H1 (cell line): ENCODE measurements at regions not wholly inside any gene's neighbourhood (a gene's known extent, or its start where the extent isn't known, plus 50 kb on each side); places are given as distances from the start of the nearest gene placed in this dataset.

Experiments used
- CTCF ChIA-PET: fragments of 300-600 bp; sonication (Branson Sonifier 250); formaldehyde crosslinking; loops from one replicate; lab custom pipeline; 2021; ENCODE audit not compliant: partially characterized antibody; lab: Charles Lee
- POLR2A ChIA-PET: fragments of 300-600 bp; sonication (Branson Sonifier 250); formaldehyde crosslinking; loops from one replicate; lab custom pipeline; 2021; ENCODE audit warnings: inconsistent platforms; ENCODE audit not compliant: partially characterized antibody; lab: Charles Lee
- DNase-seq, 2 experiments: peaks; one replicate each; pipeline versions ENCODE4 v3.0.0 to v3.0.0-alpha.2; 2010 to 2022; ENCODE audit warnings: low spot score in 2 of 2, low read depth in 1 of 2, mixed read lengths in 1 of 2
- FAIRE-seq: peaks from 2 replicates; lab custom pipeline; 2011; peaks lifted over from hg19 to GRCh38; lab: Jason Lieb, UNC
- H2AFZ ChIP-seq: 2 replicates; pipeline ENCODE4 v1.8.1; 2012; ENCODE audit warnings: low read length, inconsistent platforms
- H2AK5ac ChIP-seq: 2 replicates; pipeline ENCODE4 v1.6.1; 2013; ENCODE audit warnings: low read depth, low read length
- H2BK120ac ChIP-seq: replicated peaks from 2 replicates; pipeline ENCODE3; 2013; ENCODE audit warnings: low read depth, low read length, inconsistent platforms
- H2BK12ac ChIP-seq: 2 replicates; pipeline ENCODE4 v1.6.1; 2013; ENCODE audit warnings: low read depth, low read length
- H2BK15ac ChIP-seq: 2 replicates; pipeline ENCODE4 v1.6.1; 2013; ENCODE audit warnings: low read length
- H2BK20ac ChIP-seq: 2 replicates; pipeline ENCODE4 v1.6.1; 2013; ENCODE audit warnings: low read length
- H2BK5ac ChIP-seq: 2 replicates; pipeline ENCODE4 v1.6.1; 2013; ENCODE audit warnings: low read depth, low read length
- H3K14ac ChIP-seq: 2 replicates; pipeline ENCODE4 v1.6.1; 2013; ENCODE audit warnings: inconsistent platforms; ENCODE audit not compliant: insufficient read length
- H3K18ac ChIP-seq: 2 replicates; pipeline ENCODE4 v1.6.1; 2013; ENCODE audit warnings: low read length; ENCODE audit errors: extremely low read depth
- H3K23ac ChIP-seq: 2 replicates; pipeline ENCODE4 v1.6.1; 2013; ENCODE audit warnings: inconsistent platforms; ENCODE audit not compliant: insufficient read length
- H3K23me2 ChIP-seq: 2 replicates; pipeline ENCODE4 v1.6.1; 2013; ENCODE audit warnings: low read depth, low read length
- H3K27ac ChIP-seq: 2 replicates; pipeline ENCODE4 v1.6.1; 2011; ENCODE audit warnings: low read depth, low read length, inconsistent platforms
- H3K27me3 ChIP-seq, 4 experiments: replicated peaks in 1 of 4; 1 replicate in 1 of 4; 2 replicates in 3 of 4; pipeline versions ENCODE4 v1.6.1 to v1.8.1; 2011 to 2013; ENCODE audit warnings: low read length in 3 of 4, mild to moderate bottlenecking in 3 of 4, inconsistent platforms in 2 of 4, mixed read lengths in 2 of 4, moderate library complexity in 1 of 4; ENCODE audit not compliant: control insufficient read depth in 3 of 4, insufficient read depth in 3 of 4; ENCODE audit errors: extremely low read depth in 1 of 4
- H3K36me3 ChIP-seq, 4 experiments: 2 replicates each; pipeline versions ENCODE4 v1.6.1 to v1.8.1; 2011 to 2013; ENCODE audit warnings: mild to moderate bottlenecking in 4 of 4, low read length in 3 of 4, moderate library complexity in 2 of 4, control low read depth in 1 of 4, inconsistent platforms in 1 of 4; ENCODE audit not compliant: insufficient read depth in 4 of 4, control insufficient read depth in 2 of 4
- H3K4ac ChIP-seq: replicated peaks from 2 replicates; pipeline ENCODE3; 2013; ENCODE audit warnings: low read length, low read depth, mixed read lengths, inconsistent platforms; ENCODE audit not compliant: insufficient read length
- H3K4me1 ChIP-seq, 4 experiments: replicated peaks in 1 of 4; 1 replicate in 1 of 4; 2 replicates in 3 of 4; pipeline versions ENCODE4 v1.6.1 to v1.8.1; 2011 to 2013; ENCODE audit warnings: low read length in 3 of 4, inconsistent platforms in 2 of 4, mixed read lengths in 1 of 4; ENCODE audit not compliant: insufficient read depth in 4 of 4, control insufficient read depth in 3 of 4
- H3K4me2 ChIP-seq, 2 experiments: 2 replicates each; pipeline versions ENCODE4 v1.6.1 to v1.8.1; 2011 to 2013; ENCODE audit warnings: low read depth in 2 of 2, low read length in 2 of 2, control low read depth in 1 of 2, inconsistent platforms in 1 of 2, mild to moderate bottlenecking in 1 of 2; ENCODE audit not compliant: insufficient read depth in 1 of 2
- H3K4me3 ChIP-seq, 4 experiments: fragments of 200-600, 300-600 bp in 1 of 4; sonication (generic), shearing (Covaris generic), sonication (Bioruptor Twin) in 1 of 4; 2 replicates each; pipeline versions ENCODE4 v1.5.1 to v1.8.1; 2011 to 2016; ENCODE audit warnings: low read length in 4 of 4, low read depth in 3 of 4, control low read depth in 2 of 4, inconsistent platforms in 2 of 4, mild to moderate bottlenecking in 2 of 4, mixed read lengths in 1 of 4, moderate library complexity in 1 of 4; ENCODE audit not compliant: insufficient read depth in 2 of 4; ENCODE audit errors: extremely low read depth in 1 of 4
- H3K56ac ChIP-seq: replicated peaks from 2 replicates; pipeline ENCODE3; 2013; ENCODE audit warnings: low read depth, mild to moderate bottlenecking, mixed read lengths, low read length, inconsistent platforms; ENCODE audit not compliant: insufficient read length
- H3K79me1 ChIP-seq: 2 replicates; pipeline ENCODE4 v1.6.1; 2013; ENCODE audit warnings: low read depth, low read length, control low read depth
- H3K79me2 ChIP-seq, 2 experiments: 2 replicates each; pipeline versions ENCODE4 v1.6.1 to v1.8.1; 2012 to 2013; ENCODE audit warnings: low read length in 2 of 2, mild to moderate bottlenecking in 2 of 2, inconsistent platforms in 1 of 2; ENCODE audit not compliant: insufficient read depth in 2 of 2, control insufficient read depth in 1 of 2
- H3K9ac ChIP-seq, 4 experiments: replicated peaks in 1 of 4; 1 replicate in 1 of 4; 2 replicates in 3 of 4; pipeline versions ENCODE4 v1.6.1 to v1.8.1; 2011 to 2013; ENCODE audit warnings: low read depth in 3 of 4, low read length in 3 of 4, control low read depth in 2 of 4, mild to moderate bottlenecking in 2 of 4, moderate library complexity in 2 of 4, inconsistent platforms in 1 of 4; ENCODE audit errors: extremely low read depth in 1 of 4
- H3K9me3 ChIP-seq, 2 experiments: 2 replicates each; pipeline versions ENCODE4 v1.6.1 to v1.8.1; 2012 to 2013; ENCODE audit warnings: mild to moderate bottlenecking in 2 of 2, moderate library complexity in 2 of 2, control low read depth in 1 of 2, inconsistent platforms in 1 of 2, low read depth in 1 of 2, low read length in 1 of 2, mixed read lengths in 1 of 2; ENCODE audit not compliant: insufficient read depth in 2 of 2
- H4K20me1 ChIP-seq, 2 experiments: replicated peaks in 1 of 2; 2 replicates each; pipeline versions ENCODE3 to v1.8.1; 2011 to 2013; ENCODE audit warnings: inconsistent platforms in 2 of 2, low read length in 2 of 2, mild to moderate bottlenecking in 1 of 2; ENCODE audit not compliant: insufficient read depth in 2 of 2, control insufficient read depth in 1 of 2
- H4K5ac ChIP-seq: 2 replicates; pipeline ENCODE4 v1.6.1; 2013; ENCODE audit warnings: low read length, low read depth, mixed read lengths, inconsistent platforms; ENCODE audit not compliant: insufficient read length
- H4K8ac ChIP-seq: 2 replicates; pipeline ENCODE4 v1.8.0; 2013; ENCODE audit warnings: mild to moderate bottlenecking, moderate library complexity, low read length, inconsistent platforms; ENCODE audit not compliant: insufficient read depth; ENCODE audit errors: extremely low read depth
- H4K91ac ChIP-seq: replicated peaks from 2 replicates; pipeline ENCODE3; 2013; ENCODE audit warnings: low read length, mixed read lengths, inconsistent platforms; ENCODE audit not compliant: insufficient read length
- CHD1 ChIP-seq: IDR thresholded peaks from 2 replicates; pipeline ENCODE4 v1.6.1; 2012; ENCODE audit warnings: low read depth, low read length, improper control_type of control experiment
- CTBP2 ChIP-seq: IDR thresholded peaks from 2 replicates; pipeline ENCODE4 v1.7.0; 2011; ENCODE audit warnings: borderline replicate concordance, mild to moderate bottlenecking, moderate library complexity, mixed read lengths, low read length; ENCODE audit not compliant: insufficient read depth, insufficient read length
- CTCF ChIP-seq, 3 experiments: IDR thresholded peaks; 1 replicate in 2 of 3; 2 replicates in 1 of 3; pipeline versions ENCODE4 v1.5.1 to v1.6.1; 2011; ENCODE audit warnings: low read length in 3 of 3, mild to moderate bottlenecking in 3 of 3, inconsistent platforms in 2 of 3, low read depth in 1 of 3, moderate library complexity in 1 of 3; ENCODE audit not compliant: insufficient read depth in 1 of 3; ENCODE audit errors: control extremely low read depth in 1 of 3
- KDM5A ChIP-seq: fragments of 200-600 bp; IDR thresholded peaks from 2 replicates; pipeline ENCODE4 v1.7.1; 2012; ENCODE audit warnings: mild to moderate bottlenecking, low read length, inconsistent platforms, mixed read lengths
- RXRA ChIP-seq: IDR thresholded peaks from 2 replicates; pipeline ENCODE4 v1.6.1; 2011; ENCODE audit warnings: low read depth, mild to moderate bottlenecking, low read length, moderate library complexity; ENCODE audit not compliant: insufficient read depth
- SIN3A ChIP-seq, 2 experiments: IDR thresholded peaks in 1 of 2; conservative IDR thresholded peaks in 1 of 2; 2 replicates each; pipeline ENCODE4 v1.6.1; 2011 to 2012; ENCODE audit warnings: low read length in 2 of 2, improper control_type of control experiment in 1 of 2, low read depth in 1 of 2, mild to moderate bottlenecking in 1 of 2
- SIX5 ChIP-seq: IDR thresholded peaks from 2 replicates; pipeline ENCODE4 v1.6.1; 2011; ENCODE audit warnings: mild to moderate bottlenecking, low read depth, low read length
- SP1 ChIP-seq: IDR thresholded peaks from 2 replicates; pipeline ENCODE4 v1.6.1; 2011; ENCODE audit warnings: low read depth, low read length
- TBP ChIP-seq: IDR thresholded peaks from 2 replicates; pipeline ENCODE4 v1.6.1; 2011; ENCODE audit warnings: low read depth, low read length, improper control_type of control experiment
- WGBS, 2 experiments: shearing (Covaris generic) in 1 of 2; methylation state at CpG; one replicate each; pipeline versions ENCODE4 v1.1.6 to v1.1.7; 2013 to 2015; ENCODE audit warnings: low lambda C conversion rate in 2 of 2, mixed read lengths in 2 of 2, inconsistent platforms in 1 of 2, low coverage in 1 of 2, missing lambda C conversion rate in 1 of 2; ENCODE audit not compliant: insufficient replicate concordance in 2 of 2, insufficient coverage in 1 of 2, insufficient read length in 1 of 2; ENCODE audit errors: extremely low coverage in 1 of 2, missing lambda C conversion rate in 1 of 2; 5-methylcytosine and 5-hydroxymethylcytosine counted together

- H4K5ac ChIP-seq = no peak overlapping the region
- H3K4me3 ChIP-seq = no peak overlapping the region
- peaks cover 0 to 11% (median 5%) of the 10 kb centered on the region in 4 experiments; a peak in 3 of 7 replicates for H3K27me3 ChIP-seq
- peaks cover 8 to 20% (median 13%) of the 10 kb centered on the region in 4 experiments for H3K4me1 ChIP-seq
- no peaks in the 10 kb centered on the region for H3K23me2 ChIP-seq
- 0 out of 2 replicates have a peak overlapping the region, but pooled peaks have one; percentile 35 for H2BK12ac ChIP-seq
- H2BK5ac ChIP-seq = no peak overlapping the region
- H3K56ac ChIP-seq = no peak overlapping the region
- H3K23ac ChIP-seq = no peak overlapping the region
- H3K9me3 ChIP-seq = no peaks in the 10 kb centered on the region
- H4K91ac ChIP-seq = peak overlapping the region; percentile 46
- no peak overlapping the region for H3K14ac ChIP-seq
- TF ChIP-seq SIX5 (no peak), CTCF (IDR thresholded peaks at IDR 0.05; ENCODE audit: control extremely low read depth in 1 of 3, insufficient read depth in 1 of 3, low read depth in 1 of 3, low read length in 3 of 3) (no peak), CHD1 (no peak), TBP (no peak), CTBP2 (no peak), RXRA (no peak), SP1 (no peak), SIN3A (conservative IDR thresholded peaks at IDR 0.05 in 1 of 2, IDR thresholded peaks at IDR 0.05 in 1 of 2; ENCODE audit: low read depth in 1 of 2, low read length in 2 of 2) (no peak), KDM5A (no peak)
- TF ChIP-seq, all 59 proteins: peak for 0
- no peak overlapping the region for H2BK20ac ChIP-seq
- no peak overlapping the region for H3K4me2 ChIP-seq
- no peak overlapping the region for H2BK120ac ChIP-seq
- no peak for FAIRE-seq
- ChIA-PET POLR2A (interaction anchor here (1.4 to 2.0 kb wide), 3 partner anchors 13 to 37 kb away, joined by 3 to 5 read pairs (median 4); no protein-coding TSS in a partner anchor), CTCF (interaction anchor here (0.7 to 12.5 kb wide), 17 partner anchors 10 to 250 kb away, joined by 3 to 177 read pairs (median 5); no protein-coding TSS in a partner anchor)
- 81% methylated on average over 9 of the region's 11 CpGs; no CpG with 5 or more reads in 1 of the 2 experiments for WGBS, 2 experiments
- peaks cover 9% of the 10 kb centered on the region in 2 experiments for H4K20me1 ChIP-seq
- peak overlapping the region; percentile 71 for H3K4ac ChIP-seq
- H3K9ac ChIP-seq = no peak overlapping the region
- peak overlapping the region; percentile 42; the same call in 1 of the 2 replicates for H3K18ac ChIP-seq
- no peak overlapping the region for H2AK5ac ChIP-seq
- 0 out of 2 replicates have a peak, but pooled peaks cover 2% of the 10 kb centered on the region for H3K79me1 ChIP-seq
- H3K27ac ChIP-seq = no peak overlapping the region
- no peaks in the 10 kb centered on the region for H3K36me3 ChIP-seq
- no peak for DNase-seq
- H2BK15ac ChIP-seq = no peak overlapping the region
- H3K79me2 ChIP-seq = no peaks in the 10 kb centered on the region
- H2AFZ ChIP-seq = no peak overlapping the region
- no peak overlapping the region for H4K8ac ChIP-seq
These were observed 248.0 kb upstream of the GSE1 start for GRCh38 chr16:85365120-85365519.
